Stimulated activated CD8-positive, alpha-beta memory T cell treated with anti-CD3 and anti-CD28 coated beads, Interleukin-7, amount 100 ng/mL, for 24 hours (primary cell): ENCODE measurements at regions not wholly inside any gene's neighbourhood (a gene's known extent, or its start where the extent isn't known, plus 50 kb on each side); places are given as distances from the start of the nearest gene placed in this dataset.
"Not testable (repeated sequence)": the region's sequence is repeated elsewhere in the genome, so short reads cannot be mapped to it uniquely, and the experiment has no call there.

Experiments used
- DNase-seq: peaks from one replicate; pipeline ENCODE4 v3.0.0-alpha.2; 2020; ENCODE audit warnings: low read depth

DNA sequence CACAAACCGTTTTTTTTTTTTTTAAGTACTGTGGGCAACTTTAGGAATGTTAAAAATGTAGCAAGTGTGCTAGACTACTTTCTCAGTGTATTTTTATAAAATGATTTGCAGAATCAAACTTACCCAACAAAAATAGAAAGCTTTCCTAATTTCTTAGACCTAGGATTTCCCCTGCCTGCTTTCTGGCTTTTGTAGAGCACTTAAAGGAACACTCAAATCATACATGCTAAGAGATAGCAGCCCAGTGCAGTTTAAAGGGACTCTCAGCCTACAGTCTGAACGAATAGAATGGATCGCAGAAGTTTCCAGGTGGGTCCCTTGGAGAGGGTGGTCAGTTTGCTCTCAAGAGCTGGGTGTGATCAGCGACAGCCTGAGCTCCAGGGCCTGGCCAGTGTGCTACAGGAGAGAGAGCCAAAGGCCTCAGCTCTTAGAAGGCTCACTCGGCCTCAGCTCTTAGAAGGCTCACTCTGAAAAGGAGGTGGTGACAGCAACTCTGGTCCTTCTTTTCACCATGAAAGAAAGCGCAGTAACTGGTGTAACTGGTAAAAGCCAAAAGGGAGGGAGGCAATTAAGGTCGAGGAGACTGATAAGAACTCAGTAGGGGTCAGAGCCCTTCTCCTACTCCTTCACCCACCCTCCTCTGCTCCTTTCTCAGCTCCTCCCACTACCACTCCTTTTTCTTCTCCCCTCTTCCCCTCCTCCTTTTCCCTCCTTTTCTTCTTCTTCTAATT, 142.4 kb downstream of the ZFP64 start:
- DNase-seq, result no peak

DNA sequence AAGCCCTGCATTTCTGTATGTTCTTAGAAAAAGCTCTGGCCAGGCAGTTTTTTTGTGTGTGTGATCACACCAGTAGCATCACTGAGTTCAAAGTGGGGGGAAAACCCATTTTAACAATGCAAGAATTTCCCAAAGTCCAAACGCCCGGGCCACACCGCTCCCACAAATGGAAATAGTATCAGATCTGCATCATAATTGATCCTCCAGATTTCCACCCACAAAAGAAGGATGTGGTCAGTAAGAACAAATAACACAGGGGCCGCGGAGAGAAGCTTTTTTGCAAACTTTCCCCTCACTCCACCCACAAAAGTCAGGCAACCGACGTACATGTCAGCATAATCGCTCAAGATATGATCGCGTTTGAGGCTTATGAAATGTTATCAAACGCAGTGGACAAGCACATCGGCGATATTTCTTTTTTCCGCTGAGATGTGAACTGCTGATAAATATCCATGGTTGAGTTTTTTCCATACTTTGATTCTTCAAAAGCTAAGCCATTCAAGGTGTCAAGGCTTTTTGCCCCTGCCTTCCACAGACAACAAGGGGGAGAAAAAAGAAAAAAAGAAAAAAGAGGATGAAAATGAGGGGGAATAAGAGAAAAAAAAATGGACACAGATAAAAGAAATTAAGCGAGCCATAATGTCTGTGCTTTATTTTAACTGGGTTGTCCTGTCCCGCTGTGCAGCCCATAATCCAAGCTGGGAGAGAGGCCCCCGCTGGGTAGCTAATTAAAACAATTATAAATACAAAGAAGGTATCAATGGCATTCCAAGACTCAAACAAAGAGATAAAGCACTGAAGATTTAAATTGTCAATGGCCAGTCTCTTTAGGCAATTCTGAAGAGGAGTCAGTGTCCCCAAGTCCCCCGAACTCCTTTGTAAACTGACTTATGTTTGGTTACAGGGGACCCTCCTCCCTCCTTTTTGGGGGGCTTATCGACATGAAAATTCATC, 143.5 kb downstream of the ZFP64 start:
- peak; percentile 3 for DNase-seq

DNA sequence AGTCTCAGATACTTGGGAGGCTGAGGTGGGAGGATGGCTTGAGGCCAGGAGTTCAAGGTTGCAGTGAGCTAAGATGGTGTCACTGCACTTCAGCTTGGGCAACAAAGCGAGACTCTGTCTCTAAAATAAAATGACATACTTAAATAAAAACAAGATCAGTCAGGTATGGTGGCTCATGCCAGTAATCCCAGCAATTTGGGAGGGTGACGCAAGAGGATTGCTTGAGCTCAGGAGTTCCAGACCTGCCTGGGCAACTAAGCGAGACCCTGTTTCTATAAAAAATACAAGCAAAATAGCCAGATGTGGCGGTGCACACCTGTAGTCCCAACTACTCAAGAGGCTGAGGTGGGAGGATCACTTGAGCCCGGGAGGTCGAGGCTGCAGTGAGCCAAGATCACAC, 149.6 kb downstream of the ZFP64 start:
- DNase-seq, result no peak

DNA sequence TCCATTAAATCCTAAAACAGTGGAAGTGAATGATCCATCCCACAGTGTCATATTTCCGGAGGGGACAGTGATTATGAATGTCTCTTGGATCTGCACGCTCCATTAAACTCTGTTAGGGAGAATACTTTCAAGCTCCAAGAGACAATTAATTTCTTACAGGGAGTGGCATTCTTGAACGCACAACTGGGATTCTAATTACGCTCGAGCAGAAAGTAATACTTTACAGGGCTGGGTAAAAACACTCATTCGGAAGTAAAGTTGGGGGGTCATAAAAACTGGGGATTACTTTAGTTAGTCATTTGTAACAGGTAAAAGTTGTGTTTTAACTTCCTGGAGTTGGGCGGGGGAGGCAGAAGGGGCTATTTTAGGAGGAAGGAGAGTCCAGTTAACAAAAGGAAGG, 151.8 kb downstream of the ZFP64 start:
- no peak for DNase-seq

DNA sequence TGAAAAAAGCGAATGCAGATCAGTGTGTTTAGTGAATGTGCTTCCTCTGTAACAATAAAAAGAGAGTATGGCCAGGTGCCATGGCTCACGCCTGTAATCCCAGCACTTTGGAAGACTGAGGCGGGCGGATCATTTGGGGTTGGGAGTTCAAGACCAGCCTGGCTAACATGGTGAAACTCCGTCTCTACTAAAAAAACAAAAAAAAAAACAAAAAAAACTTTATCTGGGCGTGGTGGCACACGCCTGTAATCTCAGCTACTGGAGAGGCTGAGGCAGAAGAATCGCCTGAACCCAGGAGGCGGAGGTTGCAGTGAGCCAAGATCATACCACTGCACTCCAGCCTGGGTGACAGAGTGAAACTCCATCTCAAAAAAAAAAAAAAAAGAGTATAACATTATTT, 152.9 kb downstream of the ZFP64 start:
- not testable (repeated sequence) for DNase-seq

DNA sequence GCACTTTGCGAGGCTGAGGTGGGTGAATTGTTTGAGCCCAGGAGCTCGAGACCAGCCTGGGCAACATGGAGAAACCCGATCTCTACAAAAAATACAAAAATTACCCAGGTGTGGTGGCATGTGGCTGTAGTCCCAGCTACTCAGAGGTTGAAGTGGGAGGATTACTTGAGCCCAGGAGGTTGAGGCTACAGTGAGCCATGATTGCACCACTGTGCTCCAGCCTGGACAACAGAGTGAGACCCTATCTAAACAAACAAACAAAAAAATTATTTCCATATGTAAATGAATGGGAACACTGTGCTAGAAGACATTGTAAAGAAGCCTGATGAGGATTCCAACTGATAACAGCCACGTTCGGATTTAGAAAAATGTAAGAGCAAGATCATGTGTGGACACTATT, 154.2 kb downstream of the ZFP64 start:
- no peak for DNase-seq

DNA sequence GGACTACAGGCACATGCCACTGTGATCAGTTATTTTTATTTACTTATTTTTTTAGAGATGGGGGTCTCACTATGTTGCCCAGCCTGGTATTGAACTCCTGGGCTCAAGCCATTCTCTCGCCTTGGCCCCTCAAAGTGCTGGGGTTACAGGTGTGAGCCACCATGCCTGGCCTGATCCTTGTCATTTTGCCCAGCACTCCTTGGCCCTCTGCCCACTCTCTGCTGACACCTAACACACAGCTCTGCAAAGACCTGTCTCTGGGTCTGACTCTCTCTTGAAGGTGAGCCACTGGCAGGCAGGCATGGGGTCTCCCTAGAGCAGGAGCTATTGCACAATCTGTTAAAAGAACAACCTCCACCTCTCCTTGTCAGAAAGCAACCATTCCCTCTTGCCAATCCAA, 155.6 kb downstream of the ZFP64 start:
- no peak for DNase-seq

DNA sequence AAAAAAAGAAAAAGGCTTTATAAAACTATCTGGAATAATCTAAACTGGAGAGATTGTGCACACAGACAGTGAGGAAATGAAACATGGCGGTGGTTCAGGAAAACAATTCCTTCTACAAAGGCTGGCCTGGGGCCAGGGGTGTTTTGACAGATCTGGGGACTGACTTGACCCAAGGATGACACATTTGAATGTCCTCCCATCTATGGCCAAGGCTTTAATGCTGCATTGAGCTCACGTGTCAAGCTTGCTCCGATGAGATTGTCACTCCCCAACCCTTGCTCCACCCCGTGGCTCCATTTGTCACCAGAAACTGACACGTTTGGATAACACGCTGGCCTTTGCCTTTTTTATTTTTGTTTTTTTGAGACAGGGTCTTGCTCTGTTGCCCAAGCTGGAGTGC, 156.1 kb downstream of the ZFP64 start:
- DNase-seq, result no peak

DNA sequence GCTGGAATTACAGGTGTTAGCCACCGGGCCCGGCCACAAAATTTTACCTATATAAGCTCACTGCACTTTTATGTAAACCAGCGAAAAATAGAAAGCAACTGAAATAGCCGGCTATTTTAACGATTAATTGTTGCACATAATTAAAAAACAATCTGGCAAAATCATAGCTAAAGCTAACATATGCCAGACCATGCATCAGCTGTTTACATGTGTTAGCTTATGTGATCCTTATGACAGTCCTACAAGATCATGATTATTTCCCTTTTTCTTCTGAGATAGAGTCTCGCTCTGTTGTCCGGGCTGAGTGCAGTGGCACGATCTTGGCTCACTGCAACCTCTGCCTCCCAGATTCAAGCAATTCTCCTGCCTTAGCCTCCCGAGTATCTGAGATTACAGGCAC, 157.0 kb downstream of the ZFP64 start:
- DNase-seq, result no peak

DNA sequence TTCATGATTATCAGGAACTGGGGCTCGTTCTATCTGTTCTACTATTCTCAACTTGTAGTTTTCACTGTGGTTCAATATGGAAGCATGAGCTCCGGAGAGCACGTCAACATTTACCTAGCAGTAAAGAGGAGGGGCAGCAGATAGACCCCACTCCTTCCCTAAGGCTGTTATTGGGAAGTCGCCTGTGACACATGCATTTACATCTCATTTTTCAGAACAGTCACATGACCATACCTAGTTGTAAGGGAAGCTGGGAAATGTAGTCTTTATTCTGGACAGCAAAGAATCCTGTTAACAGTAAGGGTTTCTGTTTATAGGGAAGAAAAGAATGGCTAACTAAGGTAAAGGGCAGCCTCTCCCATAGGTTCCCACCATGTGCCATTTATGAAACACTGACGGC, 158.3 kb downstream of the ZFP64 start:
- DNase-seq, result no peak

DNA sequence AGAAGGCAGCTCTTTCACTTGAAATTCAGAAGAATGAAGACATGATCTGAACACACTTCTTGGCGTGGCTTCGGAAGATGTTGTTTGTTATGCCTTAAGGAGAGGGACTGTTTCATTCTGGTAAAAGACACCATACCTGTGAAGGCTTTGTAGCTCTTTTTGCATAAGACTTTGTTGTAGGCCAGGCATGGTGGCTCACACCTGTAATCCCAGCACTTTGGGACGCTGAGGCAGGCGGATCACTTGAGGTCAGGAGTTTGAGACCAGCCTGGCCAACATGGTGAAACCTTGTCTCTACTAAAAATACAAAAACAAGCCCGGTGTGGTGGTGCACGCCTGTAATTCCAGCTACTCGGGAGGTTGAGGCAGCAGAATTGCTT, 159.3 kb downstream of the ZFP64 start:
- DNase-seq, result not testable (repeated sequence)

DNA sequence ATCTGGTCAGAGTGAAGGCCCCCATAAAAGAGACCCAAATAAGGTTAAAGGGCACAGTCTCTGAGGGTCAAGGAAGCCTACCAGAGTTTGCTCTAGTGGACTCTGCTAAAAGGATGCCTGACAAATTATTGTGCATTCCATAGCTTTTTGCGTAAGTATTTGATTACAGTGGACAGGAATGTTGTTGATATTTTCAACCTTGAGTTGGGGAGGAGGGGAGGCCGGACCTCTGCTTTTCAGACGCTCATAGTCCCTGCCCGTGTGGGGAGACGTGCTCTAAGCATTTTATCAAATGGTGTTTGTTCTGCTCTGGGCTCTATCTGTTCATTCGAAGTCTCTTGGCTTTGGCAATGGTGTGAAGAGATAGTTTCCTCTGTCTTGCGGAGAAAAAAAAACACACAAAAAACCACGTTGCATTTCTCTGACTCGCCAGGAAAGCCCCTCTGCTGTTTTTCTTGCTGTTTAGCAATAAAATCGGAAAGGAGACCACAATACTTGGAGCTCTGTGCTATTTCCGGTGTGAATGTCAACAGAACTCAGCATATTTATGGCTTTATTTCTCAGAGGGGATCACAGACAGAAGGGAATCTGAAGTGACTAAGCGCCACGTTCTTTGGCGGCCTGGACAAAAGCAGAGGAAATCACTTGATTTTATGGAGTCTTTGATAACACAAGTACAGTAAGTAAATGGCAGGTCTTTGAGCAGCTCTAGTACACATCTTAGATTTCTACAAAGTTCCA, 159.8 kb downstream of the ZFP64 start:
- DNase-seq, result no peak

DNA sequence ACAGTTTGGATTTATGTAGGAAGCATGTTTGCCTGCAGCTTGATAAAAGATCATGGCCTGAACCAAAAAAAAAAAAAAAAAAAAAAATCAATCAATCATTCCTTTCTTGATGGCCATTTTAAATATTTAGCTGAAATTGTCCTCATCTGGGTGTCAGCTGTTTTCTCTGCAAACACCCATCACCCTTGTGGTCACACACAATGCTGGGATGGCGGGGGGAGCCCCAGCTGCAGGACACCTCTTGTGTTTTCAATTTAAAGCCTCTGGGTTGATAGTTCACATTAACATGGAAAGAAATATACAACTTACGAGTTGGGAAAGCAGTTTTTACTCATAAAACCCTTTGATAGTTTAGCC, 160.4 kb downstream of the ZFP64 start:
- no peak for DNase-seq

DNA sequence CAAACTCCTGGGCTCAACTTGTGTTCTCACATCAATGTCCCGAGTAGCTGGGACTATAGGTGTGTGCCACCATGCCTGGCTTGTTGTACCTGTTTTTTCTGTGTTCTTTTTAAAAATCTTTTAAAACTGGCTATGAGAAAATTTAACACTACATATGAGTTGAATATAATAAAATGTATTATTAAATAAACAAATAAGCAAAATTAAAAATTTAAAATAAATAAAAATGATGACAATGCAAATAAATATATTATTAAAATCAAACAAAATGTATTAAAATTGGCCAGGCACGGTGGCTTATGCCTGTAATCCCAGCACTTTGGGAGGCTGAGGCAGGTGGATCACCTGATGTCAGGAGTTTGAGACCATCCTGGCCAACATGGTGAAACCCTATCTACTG, 162.4 kb downstream of the ZFP64 start:
- not testable (repeated sequence) for DNase-seq

DNA sequence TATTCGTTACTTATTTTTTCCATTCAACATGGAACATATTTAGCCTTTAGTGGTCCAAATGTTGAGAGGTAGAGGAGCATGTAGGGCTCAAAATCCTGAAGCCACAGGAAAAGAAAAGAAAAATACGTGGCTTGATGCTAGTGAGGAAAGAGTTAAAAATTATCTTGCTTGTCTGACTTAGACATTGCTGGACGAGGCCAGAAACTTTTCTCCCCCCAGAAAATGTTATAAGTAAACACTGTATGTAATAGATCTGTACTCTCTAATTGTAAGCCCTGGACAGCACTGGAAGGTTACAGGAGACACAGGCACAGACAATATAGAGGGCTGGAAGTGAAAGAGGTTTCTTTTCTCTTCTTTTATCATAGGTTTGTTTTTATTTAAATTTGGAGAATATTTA, 165.6 kb downstream of the ZFP64 start:
- no peak for DNase-seq

DNA sequence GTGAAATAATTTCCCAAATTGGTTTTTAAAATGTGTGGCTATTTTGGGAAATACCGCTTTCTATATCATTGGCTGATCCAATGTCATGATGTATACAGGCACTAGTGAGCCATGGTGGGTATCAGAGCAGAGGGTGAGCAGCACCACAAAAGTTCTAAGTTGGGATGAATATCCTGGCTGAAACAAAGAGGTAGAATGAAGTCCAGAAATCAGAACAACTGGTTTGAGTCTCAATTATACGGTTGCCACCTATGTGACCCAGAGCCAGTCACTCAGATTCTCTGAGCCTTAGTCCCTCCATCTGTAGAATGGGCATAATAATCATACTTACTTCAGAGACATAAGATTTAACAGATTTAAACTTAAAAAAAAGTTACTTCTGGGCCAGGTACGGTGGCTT, 172.3 kb downstream of the ZFP64 start:
- no peak for DNase-seq

DNA sequence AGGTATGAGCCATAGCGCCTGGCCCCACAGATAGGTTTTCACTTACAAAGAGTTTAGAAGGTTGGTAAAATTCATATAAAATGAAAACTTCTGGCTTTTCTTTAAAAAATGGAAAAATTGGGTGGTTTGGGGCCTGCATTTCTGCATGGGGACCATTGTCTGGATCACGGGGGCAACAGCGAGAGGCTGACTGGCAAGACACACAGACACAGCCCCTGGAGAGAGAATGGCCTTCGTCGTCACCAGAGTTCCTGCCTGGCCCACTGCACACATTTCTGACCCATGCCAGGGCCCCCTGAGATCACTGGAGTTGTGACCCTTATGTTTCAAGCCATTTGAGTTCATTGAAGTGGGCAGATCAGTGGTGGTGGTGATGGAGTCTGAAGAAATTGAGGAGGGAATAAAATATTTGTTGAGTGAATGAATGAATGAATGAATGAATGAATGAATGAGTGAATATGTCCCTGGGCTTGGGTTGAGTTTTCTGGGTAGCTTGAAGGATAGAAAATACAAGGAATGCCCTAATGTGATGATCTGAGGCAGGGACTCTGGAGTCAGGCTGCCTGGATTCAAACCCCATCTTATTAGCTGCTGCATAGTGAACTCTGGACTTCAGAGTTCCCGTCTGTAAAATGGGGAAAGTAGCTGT, 173.8 kb downstream of the ZFP64 start:
- no peak for DNase-seq

DNA sequence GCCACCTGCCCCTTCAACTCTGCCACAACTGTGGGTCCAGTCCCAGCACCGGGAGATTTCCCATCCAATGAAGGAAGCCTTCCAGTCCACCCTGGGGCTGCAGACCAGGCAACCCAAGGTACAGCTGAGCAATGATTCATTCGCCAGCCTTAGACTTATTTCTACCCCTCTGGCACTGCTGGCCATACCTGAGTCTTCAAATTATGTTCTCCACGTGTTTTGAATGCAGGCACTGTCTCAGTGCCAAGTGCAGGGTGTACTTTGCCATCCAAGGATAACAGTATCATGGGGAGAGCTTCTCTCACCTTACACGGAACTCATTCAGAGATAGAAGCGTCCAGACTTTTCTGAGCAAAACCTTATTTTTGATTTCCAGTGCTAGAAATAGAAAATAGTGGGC, 175.6 kb downstream of the ZFP64 start:
- DNase-seq, result no peak

DNA sequence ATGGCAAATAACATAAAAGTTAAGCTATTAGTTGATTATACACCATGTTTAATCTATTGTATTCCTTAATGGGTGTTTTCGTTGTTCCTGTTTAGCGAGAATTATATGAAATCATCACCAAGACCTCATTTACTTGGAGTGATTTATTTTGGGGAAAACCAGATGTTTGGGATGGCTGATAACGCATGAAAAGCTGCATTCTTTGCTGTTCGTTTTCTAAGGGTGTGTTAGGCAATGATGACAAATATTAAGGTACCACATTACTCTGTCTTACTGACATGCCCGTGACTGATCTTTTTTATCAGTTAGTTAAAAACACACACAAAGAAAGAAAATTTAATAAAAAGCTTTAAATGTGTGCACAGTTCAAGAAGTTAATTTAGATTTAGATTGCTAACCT, 176.4 kb downstream of the ZFP64 start:
- no peak for DNase-seq

DNA sequence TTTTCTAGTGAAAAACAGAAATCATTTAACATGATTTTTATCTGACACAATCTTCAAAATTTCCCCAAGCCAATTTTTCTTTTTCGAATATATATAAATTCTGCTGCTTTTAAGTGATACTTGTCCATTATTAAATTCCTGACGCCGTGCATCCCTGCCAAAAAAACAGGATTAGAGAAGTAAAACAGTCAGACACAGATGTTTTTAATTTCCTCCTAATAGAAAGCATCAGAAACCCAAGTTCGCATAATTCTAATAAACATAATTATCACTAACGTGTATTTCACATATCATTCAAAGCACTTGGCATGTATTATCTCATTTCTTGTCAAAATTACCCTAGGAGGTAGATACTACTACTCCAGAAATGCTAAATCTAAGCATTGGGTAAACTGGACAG, 179.5 kb downstream of the ZFP64 start:
- DNase-seq, result no peak

DNA sequence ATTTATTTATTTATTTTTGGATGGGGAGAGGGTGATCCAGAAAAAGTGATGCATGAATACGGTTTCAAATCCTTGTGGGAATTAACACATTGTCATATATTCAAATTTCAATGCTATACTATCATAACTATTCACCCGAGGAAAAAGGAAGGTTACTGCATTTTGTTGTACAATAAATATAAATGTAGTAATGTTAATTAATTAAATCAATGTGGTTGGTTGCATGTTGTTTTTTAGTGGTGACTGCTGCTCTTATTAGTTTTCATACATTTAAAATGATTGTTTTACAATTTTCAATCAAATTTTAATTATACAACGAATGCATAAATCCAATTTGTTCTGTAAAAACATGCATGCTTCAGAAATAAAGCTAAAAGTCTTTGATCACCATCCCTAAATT, 180.5 kb downstream of the ZFP64 start:
- DNase-seq, result no peak

DNA sequence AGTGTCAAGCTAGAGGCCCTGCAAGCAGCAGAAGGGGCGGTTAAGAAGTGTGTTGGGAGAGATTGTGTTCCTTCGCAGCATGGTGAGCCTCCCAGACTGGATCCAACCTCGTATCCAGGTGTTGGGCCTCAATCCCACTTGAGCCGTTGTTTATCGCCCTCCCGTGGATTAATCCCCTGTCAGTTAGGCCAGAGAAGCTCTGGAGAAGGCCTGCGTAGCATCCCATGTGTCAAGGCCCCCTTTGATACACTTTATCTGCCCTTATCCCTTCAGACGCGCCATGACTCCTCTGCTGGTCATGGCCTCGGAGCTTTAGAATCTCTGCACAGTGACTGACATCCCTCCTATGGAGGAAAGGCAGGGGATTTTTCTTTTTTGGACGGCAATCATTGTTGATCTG, 181.0 kb downstream of the ZFP64 start:
- no peak for DNase-seq
